ENCODE measurements at regions not wholly inside any gene's neighbourhood (a gene's known extent, or its start where the extent isn't known, plus 50 kb on each side); places are given as distances from the start of the nearest gene placed in this dataset.
A peak's percentile ranks its signal among the peaks of the same experiment; 100 is the strongest.

DNA sequence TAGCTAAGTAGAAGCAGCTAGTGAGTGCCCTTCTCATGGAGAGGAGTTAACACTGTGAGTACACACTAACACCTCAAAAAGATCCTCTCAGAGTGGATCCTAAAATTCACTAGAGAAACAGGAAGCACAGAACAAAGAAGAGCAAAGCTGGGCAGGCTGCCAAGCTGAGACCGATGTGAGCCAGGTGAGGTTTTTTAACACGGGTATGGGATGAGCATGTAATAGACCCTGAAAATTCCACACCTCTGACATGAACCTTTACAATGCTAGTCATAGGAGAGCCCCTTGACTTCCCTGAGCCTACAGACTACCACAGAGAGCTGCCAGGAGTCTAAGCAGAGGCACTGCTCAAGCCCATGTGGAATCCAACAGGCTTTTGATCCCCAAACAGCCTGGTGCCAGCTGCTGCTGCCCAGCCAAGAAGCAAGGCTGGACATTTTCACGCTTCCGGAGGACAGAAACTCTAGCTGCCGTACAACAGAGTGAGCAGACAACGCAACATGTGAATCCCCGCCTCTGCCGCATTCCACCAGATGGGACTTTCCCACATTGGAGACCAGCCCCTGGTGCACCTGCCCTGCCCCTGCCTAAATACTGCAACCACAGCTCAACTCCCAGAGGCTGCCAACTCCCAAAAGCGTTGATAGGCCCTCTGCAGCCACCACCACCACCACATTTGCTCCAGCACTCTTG is 280.8 kb downstream of the CDH10 start:
- no peaks in the 10 kb centered on the region for H3K36me3 Mint-ChIP-seq
- TF ChIP-seq CTCF (conservative IDR thresholded peaks at IDR 0.05): no peak
- no peaks in the 10 kb centered on the region for H3K27me3 Mint-ChIP-seq
- no peak for DNase-seq (ENCODE audit: extremely low spot score, unreplicated experiment)
- no peaks in the 10 kb centered on the region for H3K4me1 Mint-ChIP-seq (ENCODE audit: unreplicated experiment)
- peaks cover 4% of the 10 kb centered on the region for H3K9me3 Mint-ChIP-seq
- no peak overlapping the region for H3K27ac Mint-ChIP-seq
- H3K4me3 Mint-ChIP-seq: no peak overlapping the region

- no peak for DNase-seq (ENCODE audit: extremely low spot score, unreplicated experiment)
- Mint-ChIP-seq H3K4me1 (ENCODE audit: unreplicated experiment) (no peaks in the 10 kb centered on the region), H3K36me3 (no peaks in the 10 kb centered on the region), H3K27me3 (no peaks in the 10 kb centered on the region), H3K4me3 (no peak overlapping the region), H3K9me3 (peaks cover 4% of the 10 kb centered on the region), H3K27ac (no peak overlapping the region)
- no peak for TF ChIP-seq CTCF (conservative IDR thresholded peaks at IDR 0.05)
Observed at GRCh38 chr5:24364711-24365110, 280.1 kb downstream of the CDH10 start.

- H3K36me3 Mint-ChIP-seq: no peaks in the 10 kb centered on the region
- H3K4me1 Mint-ChIP-seq (ENCODE audit: unreplicated experiment): no peaks in the 10 kb centered on the region
- H3K27ac Mint-ChIP-seq: no peak overlapping the region
- no peaks in the 10 kb centered on the region for H3K27me3 Mint-ChIP-seq
- no peak for DNase-seq (ENCODE audit: extremely low spot score, unreplicated experiment)
- TF ChIP-seq CTCF (conservative IDR thresholded peaks at IDR 0.05): no peak
- H3K9me3 Mint-ChIP-seq: peaks cover 4% of the 10 kb centered on the region
- no peak overlapping the region for H3K4me3 Mint-ChIP-seq
Observed at GRCh38 chr5:24365406-24365805, 279.4 kb downstream of the CDH10 start.

- Mint-ChIP-seq H3K4me3 (no peak overlapping the region), H3K4me1 (ENCODE audit: unreplicated experiment) (no peaks in the 10 kb centered on the region)
- DNase-seq (ENCODE audit: extremely low spot score, unreplicated experiment): no peak
Observed at GRCh38 chr5:24367216-24367615, 277.6 kb downstream of the CDH10 start.

DNA sequence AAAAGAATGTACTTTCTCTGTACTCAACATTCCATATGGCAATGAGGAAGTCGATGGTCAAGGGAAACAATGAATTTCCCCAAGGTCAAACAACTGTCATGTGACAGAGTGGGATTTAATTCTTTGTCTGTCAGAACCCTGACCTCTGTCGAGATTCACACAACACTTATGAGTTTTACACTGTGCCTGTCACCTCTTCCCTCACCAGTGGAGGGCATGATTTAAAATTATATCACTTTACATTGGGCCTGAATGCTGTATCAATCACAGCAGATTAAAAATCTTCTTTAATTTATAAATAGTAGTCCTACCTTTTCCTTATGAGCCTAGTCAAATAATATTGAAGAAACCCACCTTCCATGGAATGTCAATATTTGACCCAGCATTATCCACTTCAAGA is 276.7 kb downstream of the CDH10 start:
- Mint-ChIP-seq H3K9me3 (no peaks in the 10 kb centered on the region), H3K27ac (no peak overlapping the region), H3K27me3 (no peaks in the 10 kb centered on the region), H3K36me3 (no peaks in the 10 kb centered on the region), H3K4me1 (ENCODE audit: unreplicated experiment) (no peaks in the 10 kb centered on the region), H3K4me3 (no peak overlapping the region)
- TF ChIP-seq CTCF (conservative IDR thresholded peaks at IDR 0.05): peak; percentile 45
- no peak for DNase-seq (ENCODE audit: extremely low spot score, unreplicated experiment)

More at GRCh38 chr5:24367216-24367615, 277.6 kb downstream of the CDH10 start:
- H3K36me3 Mint-ChIP-seq: no peaks in the 10 kb centered on the region
- H3K9me3 Mint-ChIP-seq: peaks cover under 1% of the 10 kb centered on the region
- no peak overlapping the region for H3K27ac Mint-ChIP-seq
- no peaks in the 10 kb centered on the region for H3K27me3 Mint-ChIP-seq
- no peak for TF ChIP-seq CTCF (conservative IDR thresholded peaks at IDR 0.05)

Measured in type B pancreatic cell (in vitro differentiated cells).